ENCODE measurements at regions not wholly inside any gene's neighbourhood (a gene's known extent, or its start where the extent isn't known, plus 50 kb on each side); places are given as distances from the start of the nearest gene placed in this dataset.

DNA sequence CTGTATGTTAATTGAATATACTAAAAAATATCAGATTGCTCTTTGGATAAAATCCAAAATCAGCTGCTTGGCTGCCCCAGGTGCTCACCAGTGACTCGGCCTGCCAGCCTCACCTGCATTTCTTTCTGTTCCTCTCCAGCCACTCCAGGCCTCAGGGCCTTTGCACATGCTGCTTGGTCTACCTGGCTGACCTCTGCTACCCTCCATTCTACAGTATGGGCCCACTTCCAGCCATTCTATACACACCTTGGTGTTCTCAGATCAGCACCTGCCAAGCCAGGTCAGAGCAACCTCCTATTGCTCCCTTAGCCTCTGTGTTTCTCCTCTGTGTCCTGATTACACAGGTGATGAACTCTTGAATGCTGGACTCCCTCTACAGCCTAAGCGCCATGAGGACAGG, 106.6 kb upstream of the TWIST2 start:
- TF ChIP-seq CTCF (conservative IDR thresholded peaks at IDR 0.05 in 1 of 2, IDR thresholded peaks at IDR 0.05 in 1 of 2; ENCODE audit: low read depth in 1 of 2, low read length in 2 of 2) (no peak), EZH2 (IDR thresholded peaks at IDR 0.05; ENCODE audit: low read length, missing control alignments) (no peak)

All from fibroblast of lung (primary cell).